HG03108 (cell line): ENCODE measurements at regions not wholly inside any gene's neighbourhood (a gene's known extent, or its start where the extent isn't known, plus 50 kb on each side); places are given as distances from the start of the nearest gene placed in this dataset.
"Not testable (repeated sequence)": the region's sequence is repeated elsewhere in the genome, so short reads cannot be mapped to it uniquely, and the experiment has no call there.

ENCODE experiments used
- ATAC-seq: cut with Tn5 transposase; IDR thresholded peaks from one replicate; pipeline ENCODE4 v1.9.1; 2021; ENCODE audit warnings: moderate library complexity; ENCODE audit not compliant: unreplicated experiment

- no peak for ATAC-seq
Measured at GRCh38 chr6:121901432-121901831, 466.0 kb downstream of the GJA1 start.

- no peak for ATAC-seq
Measured at GRCh38 chr6:121904559-121904958, 469.1 kb downstream of the GJA1 start.

GRCh38 chr6:121912905-121913304, 477.5 kb downstream of the GJA1 start:
- ATAC-seq: no peak

- no peak for ATAC-seq
Measured at GRCh38 chr6:121917263-121917829, 481.9 kb downstream of the GJA1 start.

- no peak for ATAC-seq
Measured at GRCh38 chr6:121917834-121918559, 481.5 kb upstream of the HSF2 start.

GRCh38 chr6:121920616-121921015, 478.8 kb upstream of the HSF2 start:
- ATAC-seq: no peak

GRCh38 chr6:121925024-121925423, 474.4 kb upstream of the HSF2 start:
- no peak for ATAC-seq

- no peak for ATAC-seq
Measured at GRCh38 chr6:121925534-121926255, 473.8 kb upstream of the HSF2 start.

- ATAC-seq: no peak
Measured at GRCh38 chr6:121929301-121929700, 470.2 kb upstream of the HSF2 start.

GRCh38 chr6:121932076-121932991, 467.1 kb upstream of the HSF2 start:
- ATAC-seq: no peak

GRCh38 chr6:121934451-121934850, 465.0 kb upstream of the HSF2 start:
- ATAC-seq: no peak

GRCh38 chr6:121940728-121941127, 458.7 kb upstream of the HSF2 start:
- ATAC-seq: no peak

- no peak for ATAC-seq
Measured at GRCh38 chr6:121944354-121944753, 455.1 kb upstream of the HSF2 start.

- ATAC-seq: no peak
Measured at GRCh38 chr6:121951123-121951522, 448.3 kb upstream of the HSF2 start.

- ATAC-seq: no peak
Measured at GRCh38 chr6:121951918-121952379, 447.5 kb upstream of the HSF2 start.

- ATAC-seq: not testable (repeated sequence)
Measured at GRCh38 chr6:121955401-121955800, 444.1 kb upstream of the HSF2 start.

- no peak for ATAC-seq
Measured at GRCh38 chr6:121956782-121957181, 442.7 kb upstream of the HSF2 start.

- no peak for ATAC-seq
Measured at GRCh38 chr6:121959501-121959900, 440.0 kb upstream of the HSF2 start.

- no peak for ATAC-seq
Measured at GRCh38 chr6:121961619-121962125, 437.8 kb upstream of the HSF2 start.

- no peak for ATAC-seq
Measured at GRCh38 chr6:121963826-121964225, 435.6 kb upstream of the HSF2 start.

- ATAC-seq: no peak
Measured at GRCh38 chr6:121965739-121966138, 433.7 kb upstream of the HSF2 start.
